Activated CD8-positive, alpha-beta T cell treated with anti-CD3 and anti-CD28 coated beads, Interleukin-2, amount 10 ng/mL, durations not matched to agents 7 days and 5 days (primary cell): ENCODE measurements at regions not wholly inside any gene's neighbourhood (a gene's known extent, or its start where the extent isn't known, plus 50 kb on each side); places are given as distances from the start of the nearest gene placed in this dataset.

ENCODE experiments used
- ATAC-seq: fragments of 150-1000 bp; cut with Tn5 transposase; one replicate; pipeline ENCODE4 v1.10.0; 2021; ENCODE audit warnings: moderate library complexity
- CTCF ChIA-PET: fragments of 350-600 bp; sonication (Branson Sonifier 250); formaldehyde crosslinking; loops from one replicate; lab custom pipeline; 2021; ENCODE audit warnings: antibody characterized with exemption; lab: Charles Lee
- POLR2A ChIA-PET: fragments of 350-600 bp; sonication (Branson Sonifier 250); formaldehyde crosslinking; loops from one replicate; lab custom pipeline; 2021; ENCODE audit warnings: antibody characterized with exemption; lab: Charles Lee
- DNase-seq: peaks from one replicate; pipeline ENCODE4 v3.0.0-alpha.2; 2020
- H3K27ac Mint-ChIP-seq: one replicate; pipeline ENCODE4 v1.8.0; 2021; ENCODE audit warnings: mild to moderate bottlenecking, mixed read lengths
- H3K27me3 Mint-ChIP-seq: one replicate; pipeline ENCODE4 v1.8.0; 2021; ENCODE audit warnings: low read depth, mixed read lengths
- H3K36me3 Mint-ChIP-seq: one replicate; pipeline ENCODE4 v1.8.0; 2021; ENCODE audit warnings: low read depth, mixed read lengths
- H3K4me1 Mint-ChIP-seq: one replicate; pipeline ENCODE4 v1.8.0; 2021; ENCODE audit warnings: low read depth, mixed read lengths
- H3K4me3 Mint-ChIP-seq: one replicate; pipeline ENCODE4 v1.8.0; 2021; ENCODE audit warnings: mild to moderate bottlenecking, mixed read lengths
- H3K9me3 Mint-ChIP-seq: one replicate; pipeline ENCODE4 v1.8.0; 2022; ENCODE audit warnings: mixed read lengths; ENCODE audit not compliant: insufficient read depth

- no peak for DNase-seq
- Mint-ChIP-seq H3K36me3 (no peaks in the 10 kb centered on the region), H3K27me3 (no peaks in the 10 kb centered on the region), H3K4me3 (no peak overlapping the region), H3K27ac (no peak overlapping the region), H3K9me3 (peaks cover 22% of the 10 kb centered on the region), H3K4me1 (no peaks in the 10 kb centered on the region)
- no peak for ATAC-seq
- ChIA-PET POLR2A (no interaction called here), CTCF (no interaction called here)
Measured at GRCh38 chr16:64712026-64712425, 409.8 kb downstream of the CDH11 start.

- H3K4me1 Mint-ChIP-seq: no peaks in the 10 kb centered on the region
- H3K36me3 Mint-ChIP-seq: no peaks in the 10 kb centered on the region
- H3K4me3 Mint-ChIP-seq: no peak overlapping the region
- H3K27ac Mint-ChIP-seq: no peak overlapping the region
- ChIA-PET CTCF (no interaction called here), POLR2A (no interaction called here)
- peaks cover 20% of the 10 kb centered on the region for H3K9me3 Mint-ChIP-seq
- no peaks in the 10 kb centered on the region for H3K27me3 Mint-ChIP-seq
- DNase-seq (no peak), ATAC-seq (no peak)
Measured at GRCh38 chr16:64711596-64711995, 410.3 kb downstream of the CDH11 start.

GRCh38 chr16:64711026-64711425 is 410.8 kb downstream of the CDH11 start:
- no peak overlapping the region for H3K27ac Mint-ChIP-seq
- no peaks in the 10 kb centered on the region for H3K27me3 Mint-ChIP-seq
- no peak overlapping the region for H3K4me3 Mint-ChIP-seq
- POLR2A ChIA-PET: no interaction called here
- peaks cover 15% of the 10 kb centered on the region for H3K9me3 Mint-ChIP-seq
- CTCF ChIA-PET: no interaction called here
- no peaks in the 10 kb centered on the region for H3K4me1 Mint-ChIP-seq
- H3K36me3 Mint-ChIP-seq: no peaks in the 10 kb centered on the region
- ATAC-seq (no peak), DNase-seq (no peak)

- H3K27ac Mint-ChIP-seq: no peak overlapping the region
- no peaks in the 10 kb centered on the region for H3K36me3 Mint-ChIP-seq
- DNase-seq: no peak
- no peak for ATAC-seq
- no peaks in the 10 kb centered on the region for H3K4me1 Mint-ChIP-seq
- ChIA-PET POLR2A (no interaction called here), CTCF (no interaction called here)
- H3K4me3 Mint-ChIP-seq: no peak overlapping the region
- peaks cover 19% of the 10 kb centered on the region for H3K9me3 Mint-ChIP-seq
- H3K27me3 Mint-ChIP-seq: no peaks in the 10 kb centered on the region
Measured at GRCh38 chr16:64705443-64705842, 416.4 kb downstream of the CDH11 start.

- no peak overlapping the region for H3K4me3 Mint-ChIP-seq
- H3K27ac Mint-ChIP-seq: no peak overlapping the region
- ChIA-PET POLR2A (no interaction called here), CTCF (no interaction called here)
- H3K4me1 Mint-ChIP-seq: no peaks in the 10 kb centered on the region
- no peaks in the 10 kb centered on the region for H3K36me3 Mint-ChIP-seq
- no peak for ATAC-seq
- DNase-seq: no peak
- no peaks in the 10 kb centered on the region for H3K27me3 Mint-ChIP-seq
- H3K9me3 Mint-ChIP-seq: peaks cover 19% of the 10 kb centered on the region
Measured at GRCh38 chr16:64704386-64704785, 417.5 kb downstream of the CDH11 start.

GRCh38 chr16:64702415-64702814 is 419.4 kb downstream of the CDH11 start:
- H3K9me3 Mint-ChIP-seq: peaks cover 15% of the 10 kb centered on the region
- ChIA-PET CTCF (no interaction called here), POLR2A (no interaction called here)
- no peaks in the 10 kb centered on the region for H3K4me1 Mint-ChIP-seq
- no peaks in the 10 kb centered on the region for H3K36me3 Mint-ChIP-seq
- ATAC-seq: no peak
- no peak for DNase-seq
- H3K27me3 Mint-ChIP-seq: no peaks in the 10 kb centered on the region
- H3K27ac Mint-ChIP-seq: no peak overlapping the region
- H3K4me3 Mint-ChIP-seq: no peak overlapping the region

- Mint-ChIP-seq H3K4me1 (no peaks in the 10 kb centered on the region), H3K4me3 (no peak overlapping the region), H3K27ac (no peak overlapping the region), H3K27me3 (no peaks in the 10 kb centered on the region), H3K36me3 (no peaks in the 10 kb centered on the region), H3K9me3 (peaks cover 19% of the 10 kb centered on the region)
- CTCF ChIA-PET: no interaction called here
- DNase-seq: no peak
- ATAC-seq: no peak
- POLR2A ChIA-PET: no interaction called here
Measured at GRCh38 chr16:64700628-64701027, 421.2 kb downstream of the CDH11 start.

- no peak overlapping the region for H3K4me3 Mint-ChIP-seq
Measured at GRCh38 chr16:64696866-64697265, 425.0 kb downstream of the CDH11 start.

GRCh38 chr16:64695684-64696083 is 426.2 kb downstream of the CDH11 start:
- Mint-ChIP-seq H3K9me3 (peaks cover 9% of the 10 kb centered on the region), H3K4me3 (no peak overlapping the region), H3K27ac (no peak overlapping the region), H3K27me3 (no peaks in the 10 kb centered on the region), H3K36me3 (no peaks in the 10 kb centered on the region), H3K4me1 (no peaks in the 10 kb centered on the region)
- no peak for DNase-seq
- ChIA-PET CTCF (no interaction called here), POLR2A (no interaction called here)
- no peak for ATAC-seq

More at GRCh38 chr16:64696866-64697265, 425.0 kb downstream of the CDH11 start:
- peaks cover 10% of the 10 kb centered on the region for H3K9me3 Mint-ChIP-seq
- H3K36me3 Mint-ChIP-seq: no peaks in the 10 kb centered on the region
- H3K27ac Mint-ChIP-seq: no peak overlapping the region
- no peaks in the 10 kb centered on the region for H3K4me1 Mint-ChIP-seq
- ChIA-PET CTCF (no interaction called here), POLR2A (no interaction called here)
- ATAC-seq (no peak), DNase-seq (no peak)
- H3K27me3 Mint-ChIP-seq: no peaks in the 10 kb centered on the region

- no peaks in the 10 kb centered on the region for H3K36me3 Mint-ChIP-seq
- POLR2A ChIA-PET: no interaction called here
Measured at GRCh38 chr16:64693946-64694345, 427.9 kb downstream of the CDH11 start.

GRCh38 chr16:64687786-64688185 is 434.1 kb downstream of the CDH11 start:
- CTCF ChIA-PET: no interaction called here
- no peak overlapping the region for H3K4me3 Mint-ChIP-seq
- POLR2A ChIA-PET: no interaction called here
- ATAC-seq: no peak
- H3K9me3 Mint-ChIP-seq: peaks cover 7% of the 10 kb centered on the region
- DNase-seq: no peak
- H3K27ac Mint-ChIP-seq: no peak overlapping the region
- no peaks in the 10 kb centered on the region for H3K4me1 Mint-ChIP-seq
- H3K27me3 Mint-ChIP-seq: no peaks in the 10 kb centered on the region
- H3K36me3 Mint-ChIP-seq: no peaks in the 10 kb centered on the region

More at GRCh38 chr16:64693946-64694345, 427.9 kb downstream of the CDH11 start:
- DNase-seq: no peak
- Mint-ChIP-seq H3K4me3 (no peak overlapping the region), H3K9me3 (peaks cover 9% of the 10 kb centered on the region), H3K27me3 (no peaks in the 10 kb centered on the region), H3K4me1 (no peaks in the 10 kb centered on the region), H3K27ac (no peak overlapping the region)
- CTCF ChIA-PET: no interaction called here
- ATAC-seq: no peak

- H3K27me3 Mint-ChIP-seq: no peaks in the 10 kb centered on the region
- H3K36me3 Mint-ChIP-seq: no peaks in the 10 kb centered on the region
- H3K4me1 Mint-ChIP-seq: no peaks in the 10 kb centered on the region
- H3K27ac Mint-ChIP-seq: no peak overlapping the region
- no peak overlapping the region for H3K4me3 Mint-ChIP-seq
- ATAC-seq: no peak
- no peak for DNase-seq
- peaks cover 7% of the 10 kb centered on the region for H3K9me3 Mint-ChIP-seq
- ChIA-PET CTCF (no interaction called here), POLR2A (no interaction called here)
Measured at GRCh38 chr16:64687123-64687522, 434.7 kb downstream of the CDH11 start.

- Mint-ChIP-seq H3K4me1 (no peaks in the 10 kb centered on the region), H3K9me3 (peaks cover 3% of the 10 kb centered on the region), H3K27me3 (no peaks in the 10 kb centered on the region), H3K27ac (no peak overlapping the region), H3K4me3 (no peak overlapping the region), H3K36me3 (no peaks in the 10 kb centered on the region)
- ChIA-PET POLR2A (no interaction called here), CTCF (no interaction called here)
- ATAC-seq: no peak
- no peak for DNase-seq
Measured at GRCh38 chr16:64679976-64680690, 441.7 kb downstream of the CDH11 start.
